Breast epithelium (tissue), 3 donors: ENCODE measurements at regions not wholly inside any gene's neighbourhood (a gene's known extent, or its start where the extent isn't known, plus 50 kb on each side); places are given as distances from the start of the nearest gene placed in this dataset.

Source experiments
- CTCF ChIP-seq, 3 donors: fragments of 450-650 bp; IDR thresholded peaks; one replicate each; pipeline ENCODE4 v1.5.1; 2016 to 2017; ENCODE audit warnings: antibody characterized with exemption in 3 of 3, mild to moderate bottlenecking in 3 of 3, moderate library complexity in 3 of 3
- POLR2A ChIP-seq: fragments of 450-650 bp; IDR thresholded peaks from one replicate; pipeline ENCODE4 v1.6.1; 2016; ENCODE audit warnings: antibody characterized with exemption, mild to moderate bottlenecking, moderate library complexity
- POLR2AphosphoS5 ChIP-seq, 3 donors: sonication (generic); formaldehyde crosslinking; IDR thresholded peaks; one replicate each; pipeline ENCODE4 v1.6.1; 2017; ENCODE audit warnings: antibody characterized with exemption in 3 of 3

GRCh38 chr3:72542781-72543180 is 305.5 kb downstream of the SHQ1 start:
- TF ChIP-seq POLR2A, result no peak
- no peak for TF ChIP-seq POLR2AphosphoS5 (IDR thresholded peaks at IDR 0.05)
- no peak for TF ChIP-seq CTCF (IDR thresholded peaks at IDR 0.05)
